ENCODE measurements at regions not wholly inside any gene's neighbourhood (a gene's known extent, or its start where the extent isn't known, plus 50 kb on each side); places are given as distances from the start of the nearest gene placed in this dataset.

- H3K9ac ChIP-seq (ENCODE audit: low read length in 2 of 2): no peak overlapping the region
- no peaks in the 10 kb centered on the region for H3K9me3 ChIP-seq (ENCODE audit: control insufficient read depth in 2 of 2, low read length in 2 of 2)
- H3K36me3 ChIP-seq (ENCODE audit: control insufficient read depth in 2 of 2, insufficient read depth in 2 of 2, low read length in 2 of 2): no peaks in the 10 kb centered on the region
- no peaks in the 10 kb centered on the region for H3K27me3 ChIP-seq (ENCODE audit: control insufficient read depth in 1 of 2, insufficient read depth in 2 of 2, low read length in 2 of 2)
- no peaks in the 10 kb centered on the region for H3K4me1 ChIP-seq (ENCODE audit: control insufficient read depth, insufficient read depth, low read length)
- H3K4me3 ChIP-seq (ENCODE audit: low read length in 2 of 2): no peak overlapping the region
- H3K27ac ChIP-seq (ENCODE audit: low read length): no peak overlapping the region
Observed at GRCh38 chr16:6593799-6594198, 738.8 kb upstream of the RBFOX1 start.

GRCh38 chr16:6576606-6577005, 756.0 kb upstream of the RBFOX1 start:
- no peak overlapping the region for H3K4me3 ChIP-seq (ENCODE audit: low read length in 2 of 2)
- H3K9me3 ChIP-seq (ENCODE audit: control insufficient read depth in 2 of 2, low read length in 2 of 2): peaks cover 0 to 2% of the 10 kb centered on the region in 2 donors
- H3K27ac ChIP-seq (ENCODE audit: low read length): no peak overlapping the region
- H3K4me1 ChIP-seq (ENCODE audit: control insufficient read depth, insufficient read depth, low read length): no peaks in the 10 kb centered on the region
- H3K36me3 ChIP-seq (ENCODE audit: control insufficient read depth in 2 of 2, insufficient read depth in 2 of 2, low read length in 2 of 2): no peaks in the 10 kb centered on the region
- H3K27me3 ChIP-seq (ENCODE audit: control insufficient read depth in 1 of 2, insufficient read depth in 2 of 2, low read length in 2 of 2): peaks cover 0 to 2% of the 10 kb centered on the region in 2 donors
- H3K9ac ChIP-seq (ENCODE audit: low read length in 2 of 2): no peak overlapping the region

- H3K36me3 ChIP-seq (ENCODE audit: control insufficient read depth in 2 of 2, insufficient read depth in 2 of 2, low read length in 2 of 2): no peaks in the 10 kb centered on the region
- peaks cover 0 to 2% of the 10 kb centered on the region in 2 donors for H3K27me3 ChIP-seq (ENCODE audit: control insufficient read depth in 1 of 2, insufficient read depth in 2 of 2, low read length in 2 of 2)
- no peak overlapping the region for H3K4me3 ChIP-seq (ENCODE audit: low read length in 2 of 2)
- no peaks in the 10 kb centered on the region for H3K4me1 ChIP-seq (ENCODE audit: control insufficient read depth, insufficient read depth, low read length)
- peaks cover 0 to 2% of the 10 kb centered on the region in 2 donors for H3K9me3 ChIP-seq (ENCODE audit: control insufficient read depth in 2 of 2, low read length in 2 of 2)
- no peak overlapping the region for H3K27ac ChIP-seq (ENCODE audit: low read length)
- no peak overlapping the region for H3K9ac ChIP-seq (ENCODE audit: low read length in 2 of 2)
Observed at GRCh38 chr16:6576113-6576512, 756.5 kb upstream of the RBFOX1 start.

GRCh38 chr16:6574146-6574545, 758.5 kb upstream of the RBFOX1 start:
- no peak overlapping the region for H3K4me3 ChIP-seq (ENCODE audit: low read length in 2 of 2)
- H3K9me3 ChIP-seq (ENCODE audit: control insufficient read depth in 2 of 2, low read length in 2 of 2): peaks cover 0 to 2% of the 10 kb centered on the region in 2 donors
- no peak overlapping the region for H3K9ac ChIP-seq (ENCODE audit: low read length in 2 of 2)
- H3K36me3 ChIP-seq (ENCODE audit: control insufficient read depth in 2 of 2, insufficient read depth in 2 of 2, low read length in 2 of 2): no peaks in the 10 kb centered on the region
- H3K4me1 ChIP-seq (ENCODE audit: control insufficient read depth, insufficient read depth, low read length): no peaks in the 10 kb centered on the region
- H3K27me3 ChIP-seq (ENCODE audit: control insufficient read depth in 1 of 2, insufficient read depth in 2 of 2, low read length in 2 of 2): peaks cover 0 to 2% of the 10 kb centered on the region in 2 donors
- H3K27ac ChIP-seq (ENCODE audit: low read length): no peak overlapping the region

GRCh38 chr16:6573577-6573976, 759.1 kb upstream of the RBFOX1 start:
- H3K36me3 ChIP-seq (ENCODE audit: control insufficient read depth in 2 of 2, insufficient read depth in 2 of 2, low read length in 2 of 2): no peaks in the 10 kb centered on the region
- no peaks in the 10 kb centered on the region for H3K4me1 ChIP-seq (ENCODE audit: control insufficient read depth, insufficient read depth, low read length)
- H3K27me3 ChIP-seq (ENCODE audit: control insufficient read depth in 1 of 2, insufficient read depth in 2 of 2, low read length in 2 of 2): peaks cover 0 to 2% of the 10 kb centered on the region in 2 donors
- no peak overlapping the region for H3K4me3 ChIP-seq (ENCODE audit: low read length in 2 of 2)
- no peak overlapping the region for H3K27ac ChIP-seq (ENCODE audit: low read length)
- no peak overlapping the region for H3K9ac ChIP-seq (ENCODE audit: low read length in 2 of 2)
- peaks cover 0 to 2% of the 10 kb centered on the region in 2 donors for H3K9me3 ChIP-seq (ENCODE audit: control insufficient read depth in 2 of 2, low read length in 2 of 2)

- no peak overlapping the region for H3K27ac ChIP-seq (ENCODE audit: low read length)
- H3K4me3 ChIP-seq (ENCODE audit: low read length in 2 of 2): no peak overlapping the region
- H3K9ac ChIP-seq (ENCODE audit: low read length in 2 of 2): no peak overlapping the region
- peaks cover 2% of the 10 kb centered on the region in 2 donors for H3K9me3 ChIP-seq (ENCODE audit: control insufficient read depth in 2 of 2, low read length in 2 of 2)
- no peaks in the 10 kb centered on the region for H3K4me1 ChIP-seq (ENCODE audit: control insufficient read depth, insufficient read depth, low read length)
- peaks cover 0 to 2% of the 10 kb centered on the region in 2 donors for H3K27me3 ChIP-seq (ENCODE audit: control insufficient read depth in 1 of 2, insufficient read depth in 2 of 2, low read length in 2 of 2)
- H3K36me3 ChIP-seq (ENCODE audit: control insufficient read depth in 2 of 2, insufficient read depth in 2 of 2, low read length in 2 of 2): no peaks in the 10 kb centered on the region
Observed at GRCh38 chr16:6571044-6571443, 761.6 kb upstream of the RBFOX1 start.

- Histone ChIP-seq H3K4me3 (ENCODE audit: low read length in 2 of 2) (no peak overlapping the region), H3K36me3 (ENCODE audit: control insufficient read depth in 2 of 2, insufficient read depth in 2 of 2, low read length in 2 of 2) (no peaks in the 10 kb centered on the region), H3K4me1 (ENCODE audit: control insufficient read depth, insufficient read depth, low read length) (no peaks in the 10 kb centered on the region), H3K9ac (ENCODE audit: low read length in 2 of 2) (no peak overlapping the region), H3K9me3 (ENCODE audit: control insufficient read depth in 2 of 2, low read length in 2 of 2) (peaks cover 2 to 3% of the 10 kb centered on the region in 2 donors), H3K27ac (ENCODE audit: low read length) (no peak overlapping the region), H3K27me3 (ENCODE audit: control insufficient read depth in 1 of 2, insufficient read depth in 2 of 2, low read length in 2 of 2) (peaks cover 0 to 2% of the 10 kb centered on the region in 2 donors)
Observed at GRCh38 chr16:6570530-6570929, 762.1 kb upstream of the RBFOX1 start.

- no peak overlapping the region for H3K4me3 ChIP-seq (ENCODE audit: low read length in 2 of 2)
Observed at GRCh38 chr16:6562986-6563385, 769.7 kb upstream of the RBFOX1 start.

GRCh38 chr16:6560306-6561100, 772.1 kb upstream of the RBFOX1 start:
- Histone ChIP-seq H3K4me3 (ENCODE audit: low read length in 2 of 2) (no peak overlapping the region), H3K27me3 (ENCODE audit: control insufficient read depth in 1 of 2, insufficient read depth in 2 of 2, low read length in 2 of 2) (no peaks in the 10 kb centered on the region), H3K4me1 (ENCODE audit: control insufficient read depth, insufficient read depth, low read length) (no peaks in the 10 kb centered on the region), H3K9ac (ENCODE audit: low read length in 2 of 2) (no peak overlapping the region), H3K9me3 (ENCODE audit: control insufficient read depth in 2 of 2, low read length in 2 of 2) (peaks cover 0 to 6% of the 10 kb centered on the region in 2 donors), H3K36me3 (ENCODE audit: control insufficient read depth in 2 of 2, insufficient read depth in 2 of 2, low read length in 2 of 2) (no peaks in the 10 kb centered on the region), H3K27ac (ENCODE audit: low read length) (no peak overlapping the region)

More at GRCh38 chr16:6562986-6563385, 769.7 kb upstream of the RBFOX1 start:
- peaks cover 0 to 9% of the 10 kb centered on the region in 2 donors for H3K9me3 ChIP-seq (ENCODE audit: control insufficient read depth in 2 of 2, low read length in 2 of 2)
- no peaks in the 10 kb centered on the region for H3K4me1 ChIP-seq (ENCODE audit: control insufficient read depth, insufficient read depth, low read length)
- H3K27ac ChIP-seq (ENCODE audit: low read length): no peak overlapping the region
- no peaks in the 10 kb centered on the region for H3K36me3 ChIP-seq (ENCODE audit: control insufficient read depth in 2 of 2, insufficient read depth in 2 of 2, low read length in 2 of 2)
- H3K27me3 ChIP-seq (ENCODE audit: control insufficient read depth in 1 of 2, insufficient read depth in 2 of 2, low read length in 2 of 2): no peaks in the 10 kb centered on the region
- H3K9ac ChIP-seq (ENCODE audit: low read length in 2 of 2): no peak overlapping the region

- Histone ChIP-seq H3K27ac (ENCODE audit: low read length) (no peak overlapping the region), H3K27me3 (ENCODE audit: control insufficient read depth in 1 of 2, insufficient read depth in 2 of 2, low read length in 2 of 2) (no peaks in the 10 kb centered on the region), H3K4me3 (ENCODE audit: low read length in 2 of 2) (no peak overlapping the region), H3K4me1 (ENCODE audit: control insufficient read depth, insufficient read depth, low read length) (no peaks in the 10 kb centered on the region), H3K9me3 (ENCODE audit: control insufficient read depth in 2 of 2, low read length in 2 of 2) (peaks cover 0 to 6% of the 10 kb centered on the region in 2 donors), H3K36me3 (ENCODE audit: control insufficient read depth in 2 of 2, insufficient read depth in 2 of 2, low read length in 2 of 2) (no peaks in the 10 kb centered on the region), H3K9ac (ENCODE audit: low read length in 2 of 2) (no peak overlapping the region)
Observed at GRCh38 chr16:6558661-6559060, 774.0 kb upstream of the RBFOX1 start.

GRCh38 chr16:6558126-6558525, 774.5 kb upstream of the RBFOX1 start:
- no peaks in the 10 kb centered on the region for H3K27me3 ChIP-seq (ENCODE audit: control insufficient read depth in 1 of 2, insufficient read depth in 2 of 2, low read length in 2 of 2)
- H3K4me3 ChIP-seq (ENCODE audit: low read length in 2 of 2): no peak overlapping the region
- H3K9ac ChIP-seq (ENCODE audit: low read length in 2 of 2): no peak overlapping the region
- H3K27ac ChIP-seq (ENCODE audit: low read length): no peak overlapping the region
- H3K36me3 ChIP-seq (ENCODE audit: control insufficient read depth in 2 of 2, insufficient read depth in 2 of 2, low read length in 2 of 2): no peaks in the 10 kb centered on the region
- no peaks in the 10 kb centered on the region for H3K4me1 ChIP-seq (ENCODE audit: control insufficient read depth, insufficient read depth, low read length)
- H3K9me3 ChIP-seq (ENCODE audit: control insufficient read depth in 2 of 2, low read length in 2 of 2): peaks cover 0 to 10% of the 10 kb centered on the region in 2 donors
